ENCODE measurements at regions not wholly inside any gene's neighbourhood (a gene's known extent, or its start where the extent isn't known, plus 50 kb on each side); places are given as distances from the start of the nearest gene placed in this dataset.
A peak's percentile ranks its signal among the peaks of the same experiment; 100 is the strongest.

DNA sequence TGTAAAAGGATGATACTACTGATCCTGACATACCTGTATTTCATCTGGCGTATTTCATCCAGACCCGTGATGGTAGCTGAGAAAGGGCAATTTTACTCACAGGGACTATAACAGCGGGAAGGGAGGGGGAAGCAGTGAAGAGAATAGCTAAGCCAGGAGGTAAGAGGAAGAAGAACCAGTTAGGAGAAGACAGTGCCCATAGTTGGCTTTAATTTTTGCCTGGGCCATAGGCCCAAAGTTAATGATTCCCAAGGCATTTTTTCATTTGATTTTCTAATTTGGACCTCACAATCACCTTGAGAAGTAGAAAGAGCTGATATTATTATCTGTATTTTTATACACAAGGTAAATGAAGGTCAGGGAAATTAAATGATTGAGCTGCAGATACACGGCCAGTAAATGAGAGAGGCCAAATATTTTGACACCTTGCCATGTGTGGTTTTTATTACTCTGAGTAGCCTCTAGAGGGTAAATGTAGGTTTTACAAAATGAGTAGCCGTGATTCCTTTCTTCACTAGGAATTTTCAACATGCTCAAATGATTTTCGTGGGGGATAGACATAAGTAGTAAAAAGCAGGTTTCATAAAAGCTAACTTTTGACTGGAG is 382.2 kb downstream of the FUT8 start:
- no peak for FAIRE-seq
- no peak for DNase-seq (ENCODE audit: extremely low spot score, insufficient read length, low read depth)

- FAIRE-seq, result no peak
- DNase-seq (ENCODE audit: extremely low spot score, insufficient read length, low read depth), result no peak
Observed at GRCh38 chr14:65798216-65798615, 385.7 kb downstream of the FUT8 start.

DNA sequence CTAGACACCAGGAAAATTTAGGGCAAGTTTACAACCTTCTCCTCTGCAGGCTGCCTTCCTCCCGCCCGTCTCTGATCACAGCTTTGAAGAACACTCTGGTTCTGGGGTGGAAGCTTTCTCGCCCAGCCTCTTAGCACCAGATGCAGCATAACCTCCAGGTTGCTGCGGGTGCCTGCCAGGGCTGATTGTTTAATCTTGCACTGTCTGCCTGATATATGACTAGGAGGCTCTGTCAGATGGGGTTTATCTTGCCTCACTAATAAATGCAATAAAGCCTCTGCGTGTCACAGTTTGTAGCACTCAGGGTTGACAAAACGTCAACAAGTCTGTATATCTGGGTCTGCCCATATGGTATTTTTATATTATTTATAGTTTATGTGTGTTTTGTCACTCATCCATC is 388.2 kb downstream of the FUT8 start:
- FAIRE-seq (no peak), DNase-seq (ENCODE audit: extremely low spot score, insufficient read length, low read depth) (no peak)

GRCh38 chr14:65802196-65802595 is 389.7 kb downstream of the FUT8 start:
- no peak for DNase-seq (ENCODE audit: extremely low spot score, insufficient read length, low read depth)
- no peak for FAIRE-seq

DNA sequence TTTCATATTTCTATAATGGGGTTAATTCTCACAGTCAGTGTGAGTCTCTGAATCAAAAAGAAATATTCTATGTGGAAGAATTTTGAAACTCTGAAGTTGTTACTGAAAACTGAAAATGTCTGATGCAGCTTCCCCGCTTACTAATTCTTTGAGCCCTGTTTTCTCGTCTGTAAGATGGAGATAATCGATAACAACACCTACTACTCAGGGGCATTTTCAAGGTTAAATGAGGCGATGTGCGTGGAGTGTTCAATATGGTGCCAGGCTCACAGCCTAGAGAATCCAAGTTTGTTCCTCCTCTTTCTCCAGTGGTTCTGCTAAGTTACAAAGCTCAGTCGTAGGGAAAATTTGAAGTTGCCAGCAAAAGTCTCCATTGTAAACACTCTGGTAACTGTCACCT is 391.4 kb downstream of the FUT8 start:
- FAIRE-seq (no peak), DNase-seq (ENCODE audit: extremely low spot score, insufficient read length, low read depth) (no peak)

GRCh38 chr14:65804439-65805112 is 392.0 kb downstream of the FUT8 start:
- FAIRE-seq (no peak), DNase-seq (ENCODE audit: extremely low spot score, insufficient read length, low read depth) (no peak)

DNA sequence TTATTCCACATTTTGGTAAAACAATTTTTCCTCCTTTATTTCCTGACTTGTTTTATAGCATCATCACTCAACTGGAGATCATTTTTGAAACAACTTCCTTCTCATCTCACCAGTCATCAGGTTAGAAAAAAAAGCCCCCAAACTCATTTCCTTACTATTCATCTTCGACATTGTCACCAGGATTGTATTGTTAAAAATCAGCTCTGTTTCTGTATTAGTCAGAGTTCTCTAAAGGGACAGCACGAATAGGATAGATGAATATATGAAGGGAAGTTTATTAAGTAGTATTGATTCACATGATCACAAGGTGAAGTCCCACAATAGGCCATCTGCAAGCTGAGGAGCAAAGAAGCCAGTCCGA is 392.6 kb downstream of the FUT8 start:
- DNase-seq (ENCODE audit: extremely low spot score, insufficient read length, low read depth) (no peak), FAIRE-seq (no peak)

DNA sequence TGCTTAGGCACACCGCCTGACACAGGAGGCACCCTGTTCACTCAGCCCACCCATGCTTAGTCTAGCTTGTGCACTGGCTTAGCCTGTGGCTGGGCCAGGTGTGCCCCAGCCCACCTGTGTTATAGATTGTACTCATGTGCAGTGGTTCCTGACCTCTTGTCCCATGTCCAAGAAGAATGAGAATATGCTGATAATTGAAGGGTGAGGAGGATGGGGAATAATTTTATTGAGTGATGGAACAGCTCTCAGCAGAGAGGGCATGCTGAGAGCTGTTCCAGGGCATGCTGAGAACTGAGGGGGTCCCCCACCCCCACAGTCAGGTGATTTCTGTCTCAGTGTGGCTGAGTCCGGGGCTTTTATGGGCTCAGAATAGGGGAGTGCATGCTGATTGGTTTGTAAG is 395.9 kb downstream of the FUT8 start:
- DNase-seq (ENCODE audit: extremely low spot score, insufficient read length, low read depth) (no peak), FAIRE-seq (no peak)

- DNase-seq (ENCODE audit: extremely low spot score, insufficient read length, low read depth), result no peak
- no peak for FAIRE-seq
Observed at GRCh38 chr14:65810322-65810721, 397.8 kb downstream of the FUT8 start.

DNA sequence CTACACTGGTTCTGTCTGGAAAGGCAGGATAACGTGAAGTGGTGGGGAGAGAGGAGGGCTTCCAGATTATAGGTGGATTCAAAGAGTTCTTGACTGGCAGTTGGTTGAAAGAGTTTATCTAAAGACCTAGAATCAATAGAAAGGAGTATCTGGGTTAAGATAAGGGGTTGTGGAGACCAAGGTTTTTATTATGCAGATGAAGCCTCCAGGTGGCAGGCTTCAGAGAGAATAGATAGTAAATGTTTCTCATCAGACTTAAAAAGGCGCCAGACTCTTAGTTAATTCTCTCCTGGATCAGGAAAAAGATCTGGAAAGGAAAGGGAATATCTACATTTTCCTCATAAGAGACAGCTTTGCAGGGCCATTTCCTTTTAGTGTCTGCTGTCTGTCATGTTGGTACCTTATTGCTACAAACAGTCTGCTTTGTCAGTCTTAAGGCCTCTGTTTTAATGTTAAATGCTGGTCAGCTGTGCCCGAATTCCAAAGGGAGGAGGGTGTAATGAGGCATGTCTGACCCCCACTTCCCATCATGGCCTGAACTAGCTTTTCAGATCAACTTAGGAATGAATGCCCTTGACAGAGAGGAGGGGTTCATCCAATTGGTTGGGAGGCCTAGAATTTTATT is 401.3 kb downstream of the FUT8 start:
- FAIRE-seq (no peak), DNase-seq (ENCODE audit: extremely low spot score, insufficient read length, low read depth) (no peak)

- DNase-seq (ENCODE audit: extremely low spot score, insufficient read length, low read depth) (no peak), FAIRE-seq (no peak)
Observed at GRCh38 chr14:65815127-65815526, 402.6 kb downstream of the FUT8 start.

GRCh38 chr14:65817011-65817410 is 404.5 kb downstream of the FUT8 start:
- DNase-seq (ENCODE audit: extremely low spot score, insufficient read length, low read depth) (no peak), FAIRE-seq (no peak)

GRCh38 chr14:65819569-65819968 is 407.0 kb downstream of the FUT8 start:
- no peak for DNase-seq (ENCODE audit: extremely low spot score, insufficient read length, low read depth)
- FAIRE-seq, result no peak

GRCh38 chr14:65821224-65821753 is 408.8 kb downstream of the FUT8 start:
- FAIRE-seq, result no peak
- DNase-seq (ENCODE audit: extremely low spot score, insufficient read length, low read depth), result no peak

DNA sequence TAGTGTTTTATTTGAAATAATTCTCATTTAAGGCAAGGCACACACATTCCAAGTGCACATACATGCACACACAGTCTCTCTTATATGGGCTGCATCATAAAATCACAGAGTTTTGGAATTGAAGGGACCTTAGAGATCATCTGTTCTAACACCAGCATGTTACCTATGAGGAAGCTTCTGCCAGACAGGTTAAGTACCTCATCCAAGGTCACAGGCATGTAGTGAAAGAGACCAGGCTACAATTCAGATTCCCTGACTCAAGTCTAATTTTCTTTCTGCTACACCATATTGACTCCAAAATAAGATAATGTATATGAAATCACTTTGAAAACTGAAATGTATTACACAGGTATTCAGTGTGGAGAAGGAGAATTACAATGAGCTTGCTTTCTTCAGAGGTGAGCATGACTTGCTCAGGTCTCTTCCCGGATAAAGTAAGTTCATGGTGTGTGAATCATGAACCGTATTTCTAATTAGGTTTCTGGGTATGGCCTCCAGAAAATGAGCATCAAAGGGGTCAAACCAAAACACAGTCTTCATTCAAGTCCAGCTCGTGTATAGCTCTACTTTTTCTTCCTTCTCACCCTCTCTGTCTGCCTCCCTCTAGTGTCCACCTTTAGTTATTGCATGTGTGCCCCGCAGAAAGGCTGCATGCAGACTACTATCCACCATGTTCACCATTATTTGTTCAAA is 411.9 kb downstream of the FUT8 start:
- FAIRE-seq (peak; percentile 96), DNase-seq (ENCODE audit: extremely low spot score, insufficient read length, low read depth) (peak; percentile 54)

- FAIRE-seq, result no peak
- DNase-seq (ENCODE audit: extremely low spot score, insufficient read length, low read depth), result no peak
Observed at GRCh38 chr14:65824978-65825299, 412.4 kb downstream of the FUT8 start.

- FAIRE-seq (no peak), DNase-seq (ENCODE audit: extremely low spot score, insufficient read length, low read depth) (no peak)
Observed at GRCh38 chr14:65826946-65827345, 414.4 kb downstream of the FUT8 start.

DNA sequence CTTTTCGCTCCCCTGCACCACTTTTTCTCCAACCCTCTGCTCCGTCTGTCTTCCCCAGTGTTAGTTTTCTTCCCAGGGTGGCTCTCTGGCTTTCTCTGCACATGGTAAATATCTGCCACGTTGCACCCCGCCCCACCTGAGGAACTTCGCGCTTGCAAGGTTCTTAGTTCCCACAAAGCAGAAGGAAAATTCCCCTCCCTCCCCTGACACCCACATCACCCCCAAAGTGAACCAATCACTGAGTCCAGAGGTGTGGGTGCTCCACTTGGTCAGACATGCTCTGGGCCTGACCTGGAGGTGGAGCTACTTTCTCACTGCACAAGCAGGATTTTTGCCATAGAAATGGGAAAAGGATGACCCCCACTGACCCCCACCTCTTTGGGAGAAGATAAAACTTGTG is 415.0 kb downstream of the FUT8 start:
- DNase-seq (ENCODE audit: extremely low spot score, insufficient read length, low read depth), result no peak
- no peak for FAIRE-seq

DNA sequence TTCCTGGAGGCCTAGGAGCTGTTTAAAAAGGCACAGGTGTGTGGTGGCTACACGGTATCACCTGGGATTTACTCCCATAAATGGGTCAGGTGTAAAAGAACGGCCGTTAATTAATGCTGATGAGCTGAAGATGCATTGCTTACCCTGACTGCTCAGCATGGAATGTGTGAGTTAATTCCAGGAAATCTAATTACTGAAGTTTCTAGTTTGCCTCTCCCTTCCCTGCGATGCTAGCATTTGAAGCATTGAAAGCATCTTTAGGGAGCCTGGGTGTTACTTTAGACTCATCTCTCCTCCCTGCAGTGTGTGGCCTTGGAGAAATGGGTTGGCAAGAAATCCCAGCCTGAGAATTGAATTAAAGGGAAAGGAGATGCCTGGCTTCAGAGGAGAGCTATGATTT is 415.9 kb downstream of the FUT8 start:
- FAIRE-seq, result no peak

DNA sequence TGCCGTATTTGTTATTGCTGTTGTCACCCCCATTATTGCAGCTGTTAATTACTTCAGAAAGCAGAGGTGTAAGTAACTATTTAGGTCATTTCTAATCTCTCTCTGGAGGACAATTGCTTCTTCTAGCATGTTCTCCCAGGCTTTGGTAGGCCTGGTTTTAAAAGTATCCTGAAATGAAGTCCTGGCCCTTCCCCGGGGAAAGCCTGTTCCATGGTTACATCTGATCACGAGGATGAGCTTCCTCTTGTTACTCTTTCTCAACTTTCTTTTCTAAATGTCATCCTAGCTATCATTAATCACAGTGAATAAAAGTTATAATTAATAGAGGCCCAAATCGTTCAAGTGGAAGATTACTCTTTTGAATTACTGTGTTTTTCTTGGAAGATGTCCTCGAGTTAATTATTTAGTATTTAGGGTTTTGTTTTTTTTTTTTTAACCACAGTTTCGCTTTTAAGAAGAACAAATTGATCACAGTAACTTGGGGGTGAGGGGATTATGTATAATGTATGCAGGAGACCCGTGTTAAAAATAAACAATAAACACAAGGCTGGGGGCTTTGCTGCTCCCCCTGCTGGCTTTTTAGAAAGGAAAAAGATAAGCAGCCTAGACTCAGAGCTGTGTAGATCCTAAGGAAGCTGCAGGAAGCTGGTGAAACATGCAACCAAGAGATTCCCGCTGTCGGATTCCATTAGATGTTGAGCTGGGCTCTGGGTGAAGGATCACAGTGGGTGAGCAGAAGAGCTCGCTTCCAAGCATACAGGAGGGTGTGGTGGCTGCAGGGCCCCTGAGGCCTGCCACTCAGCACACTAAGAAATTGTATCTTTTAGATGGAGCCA is 420.1 kb downstream of the FUT8 start:
- FAIRE-seq, result peak; percentile 44
- DNase-seq (ENCODE audit: extremely low spot score, insufficient read length, low read depth), result no peak

More for the DNA sequence above, 415.9 kb downstream of the FUT8 start:
- DNase-seq (ENCODE audit: extremely low spot score, insufficient read length, low read depth), result no peak
